GM12878 (cell line): ENCODE measurements at regions not wholly inside any gene's neighbourhood (a gene's known extent, or its start where the extent isn't known, plus 50 kb on each side); places are given as distances from the start of the nearest gene placed in this dataset.

Experiments
- GABPA ChIP-seq: IDR thresholded peaks from 2 replicates; pipeline ENCODE4 v1.6.1; 2014; ENCODE audit warnings: antibody characterized with exemption, low read depth, mild to moderate bottlenecking, inconsistent platforms
- NR2C2 ChIP-seq: IDR thresholded peaks from 2 replicates; pipeline ENCODE4 v1.6.1; 2011; ENCODE audit warnings: borderline replicate concordance, low read depth; ENCODE audit not compliant: control insufficient read depth, insufficient read length
- SP1 ChIP-seq: IDR thresholded peaks from one replicate; pipeline ENCODE4 v1.6.1; 2011; ENCODE audit warnings: low read depth, low read length
- TARDBP ChIP-seq: IDR thresholded peaks from 2 replicates; pipeline ENCODE4 v1.6.1; 2016; ENCODE audit warnings: borderline replicate concordance
- TCF7 ChIP-seq: IDR thresholded peaks from 2 replicates; pipeline ENCODE4 v1.6.1; 2014; ENCODE audit warnings: antibody characterized with exemption, borderline replicate concordance
- WRNIP1 ChIP-seq: IDR thresholded peaks from 2 replicates; pipeline ENCODE4 v1.6.1; 2011; ENCODE audit warnings: low read depth, low read length, improper control_type of control experiment, borderline replicate concordance
- TF ChIP-seq, protein P1 (sequence below): IDR thresholded peaks from 2 replicates; pipeline ENCODE4 v1.6.1; 2011; ENCODE audit warnings: mild to moderate bottlenecking, low read depth, low read length, moderate library complexity; ENCODE audit not compliant: insufficient replicate concordance

DNA sequence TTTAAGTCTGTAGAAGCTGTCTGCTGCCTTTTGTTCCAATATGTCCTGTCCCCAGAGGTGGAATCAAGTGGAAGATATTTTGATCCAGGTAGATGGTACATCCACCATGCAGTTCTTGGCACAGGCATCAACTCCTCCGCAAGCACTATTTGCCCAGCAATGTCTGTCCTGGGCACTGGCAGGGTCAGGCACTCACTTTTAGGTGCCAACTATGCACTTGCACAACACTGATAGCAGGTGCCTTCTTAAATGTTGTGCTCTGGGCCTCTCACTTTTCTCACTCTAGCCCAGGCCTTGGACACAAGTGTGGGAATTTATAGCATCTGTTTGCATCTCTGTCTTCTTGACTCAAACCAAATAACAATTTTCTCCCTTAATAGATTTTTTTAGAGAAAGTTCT lies 140.5 kb upstream of the UBE2E2 start:
- TF ChIP-seq, protein P1, sequence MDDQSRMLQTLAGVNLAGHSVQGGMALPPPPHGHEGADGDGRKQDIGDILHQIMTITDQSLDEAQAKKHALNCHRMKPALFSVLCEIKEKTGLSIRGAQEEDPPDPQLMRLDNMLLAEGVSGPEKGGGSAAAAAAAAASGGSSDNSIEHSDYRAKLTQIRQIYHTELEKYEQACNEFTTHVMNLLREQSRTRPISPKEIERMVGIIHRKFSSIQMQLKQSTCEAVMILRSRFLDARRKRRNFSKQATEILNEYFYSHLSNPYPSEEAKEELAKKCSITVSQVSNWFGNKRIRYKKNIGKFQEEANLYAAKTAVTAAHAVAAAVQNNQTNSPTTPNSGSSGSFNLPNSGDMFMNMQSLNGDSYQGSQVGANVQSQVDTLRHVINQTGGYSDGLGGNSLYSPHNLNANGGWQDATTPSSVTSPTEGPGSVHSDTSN, result no peak
- TF ChIP-seq TARDBP (no peak), WRNIP1 (no peak), GABPA (no peak), TCF7 (no peak), SP1 (no peak), NR2C2 (no peak)
